K562 (cell line): ENCODE measurements at regions not wholly inside any gene's neighbourhood (a gene's known extent, or its start where the extent isn't known, plus 50 kb on each side); places are given as distances from the start of the nearest gene placed in this dataset.
A peak's percentile ranks its signal among the peaks of the same experiment; 100 is the strongest.

Experiments
- ATAC-seq: fragments of 200-7000 bp; cut with Tn5 transposase; 3 replicates; pipeline ENCODE4 v1.9.1; 2020; ENCODE audit warnings: moderate library complexity
- BruUV-seq: library from RNA; stranded (reverse); fragments of 400-500 nt; replicated peaks from 2 replicates; lab custom pipeline; 2021; lab: Mats Ljungman, UMichigan
- CTCF ChIA-PET: fragments of 300-600 bp; formaldehyde crosslinking; extraction: SDS; loops from one replicate; lab custom pipeline; 2021; ENCODE audit warnings: low intra/inter-chr PET ratio; lab: Yijun Ruan, JAX
- POLR2A ChIA-PET: fragments of 300-600, 350-650 bp; sonication (Branson Sonifier 250); formaldehyde crosslinking; extraction: SDS; loops from one replicate; lab custom pipeline; 2021; ENCODE audit warnings: antibody characterized with exemption, inconsistent platforms; lab: Yijun Ruan, JAX
- DNase-seq, 4 experiments: peaks; one replicate each; pipeline versions ENCODE4 v3.0.0 to v3.0.0-alpha.2; 2011 to 2018; ENCODE audit warnings: low spot score in 3 of 4, mixed read lengths in 3 of 4; ENCODE audit errors: extremely low read depth in 1 of 4
- FAIRE-seq: peaks from 2 replicates; lab custom pipeline; 2011; peaks lifted over from hg19 to GRCh38; lab: Jason Lieb, UNC
- H2AFZ ChIP-seq: 2 replicates; pipeline ENCODE4 v1.6.0; 2011; ENCODE audit warnings: low read depth, low read length, control low read depth, inconsistent platforms
- H3K27ac ChIP-seq: fragments of 200-600 bp; 3 replicates; pipeline ENCODE4 v1.8.0; 2011; ENCODE audit warnings: low read depth, mild to moderate bottlenecking, control low read depth, inconsistent platforms, low read length, moderate library complexity, mixed read lengths; ENCODE audit errors: extremely low read depth
- H3K27me3 ChIP-seq, 2 experiments: fragments of 300-600 bp in 1 of 2; 2 replicates in 1 of 2; 3 replicates in 1 of 2; pipeline versions ENCODE4 v1.6.0 to v1.8.0; 2011; ENCODE audit warnings: inconsistent platforms in 2 of 2, low read length in 2 of 2, mild to moderate bottlenecking in 1 of 2, mixed read lengths in 1 of 2, moderate library complexity in 1 of 2; ENCODE audit not compliant: control insufficient read depth in 2 of 2, insufficient read depth in 2 of 2
- H3K36me3 ChIP-seq: fragments of 300-600 bp; 3 replicates; pipeline ENCODE4 v1.8.0; 2011; ENCODE audit warnings: mild to moderate bottlenecking, low read length, inconsistent platforms; ENCODE audit not compliant: control insufficient read depth, insufficient read depth
- H3K4me1 ChIP-seq, 2 experiments: fragments of 200-600 bp in 1 of 2; replicated peaks in 1 of 2; 2 replicates in 1 of 2; 3 replicates in 1 of 2; pipeline versions ENCODE4 v1.5.1 to v1.8.0; 2011; ENCODE audit warnings: inconsistent platforms in 2 of 2, low read length in 2 of 2, mild to moderate bottlenecking in 1 of 2, mixed read lengths in 1 of 2, moderate library complexity in 1 of 2; ENCODE audit not compliant: control insufficient read depth in 2 of 2, insufficient read depth in 2 of 2
- H3K4me2 ChIP-seq: 2 replicates; pipeline ENCODE4 v1.6.1; 2011; ENCODE audit warnings: low read length, control low read depth, inconsistent platforms, mixed read lengths; ENCODE audit not compliant: insufficient read depth
- H3K4me3 ChIP-seq: fragments of 200-600 bp; sonication (generic), shearing (Covaris generic); 2 replicates; pipeline ENCODE4 v1.5.1; 2016; ENCODE audit warnings: control low read depth, inconsistent platforms
- H3K79me2 ChIP-seq: fragments of 200-600 bp; 3 replicates; pipeline ENCODE4 v1.8.0; 2011; ENCODE audit warnings: low read length, inconsistent platforms; ENCODE audit not compliant: control insufficient read depth, insufficient read depth
- H3K9ac ChIP-seq, 2 experiments: 2 replicates each; pipeline versions ENCODE4 v1.6.0 to v1.6.1; 2011; ENCODE audit warnings: low read depth in 2 of 2, low read length in 2 of 2, control low read depth in 1 of 2, inconsistent platforms in 1 of 2, mild to moderate bottlenecking in 1 of 2, mixed read lengths in 1 of 2; ENCODE audit not compliant: insufficient read depth in 1 of 2
- H3K9me1 ChIP-seq: one replicate; pipeline ENCODE4 v1.6.0; 2011; ENCODE audit warnings: inconsistent platforms, mild to moderate bottlenecking, low read length, moderate library complexity; ENCODE audit not compliant: control insufficient read depth, insufficient read depth
- H3K9me3 ChIP-seq: replicated peaks from 2 replicates; pipeline ENCODE4 v1.5.1; 2011; ENCODE audit warnings: low read depth, low read length, inconsistent platforms; ENCODE audit not compliant: control insufficient read depth, insufficient read depth
- H4K20me1 ChIP-seq: replicated peaks from 2 replicates; pipeline ENCODE4 v1.6.1; 2011; ENCODE audit warnings: low read length, inconsistent platforms, mixed read lengths; ENCODE audit not compliant: control insufficient read depth, insufficient read depth
- CEBPG ChIP-seq, 3 experiments: fragments of 200-800 bp in 1 of 3; sonication (Bioruptor generic) in 1 of 3; sonication (generic) in 1 of 3; formaldehyde crosslinking in 1 of 3; IDR thresholded peaks in 2 of 3; conservative IDR thresholded peaks in 1 of 3; 2 replicates each; pipeline versions ENCODE4 v1.6.1 to v1.8.0; 2016 to 2022; ENCODE audit warnings: missing compliant biosample characterization in 2 of 3, missing genetic modification characterization in 2 of 3, mild to moderate bottlenecking in 1 of 3, missing genetic modification reagents in 1 of 3
- DPF2 ChIP-seq: fragments of 450-650 bp; IDR thresholded peaks from 2 replicates; pipeline ENCODE4 v1.6.1; 2016
- FOSL1 ChIP-seq: fragments of 200-800 bp; sonication (Bioruptor generic); conservative IDR thresholded peaks from 2 replicates; pipeline ENCODE4 v1.6.1; 2016; ENCODE audit warnings: missing genetic modification characterization, missing compliant biosample characterization
- FOXJ3 ChIP-seq: sonication (generic); formaldehyde crosslinking; IDR thresholded peaks from 2 replicates; pipeline ENCODE4 v1.4.0; 2020; ENCODE audit warnings: mild to moderate bottlenecking, missing genetic modification reagents
- KDM4B ChIP-seq, 2 experiments: fragments of 450-650 bp in 1 of 2; sonication (generic) in 1 of 2; IDR thresholded peaks; 2 replicates each; pipeline ENCODE4 v1.6.1; 2016 to 2017; ENCODE audit warnings: borderline replicate concordance in 2 of 2, antibody characterized with exemption in 1 of 2, low read depth in 1 of 2, mild to moderate bottlenecking in 1 of 2
- NR2F6 ChIP-seq: fragments of 450-650 bp; formaldehyde crosslinking; IDR thresholded peaks from 2 replicates; pipeline ENCODE4 v1.4.0; 2020; ENCODE audit warnings: mild to moderate bottlenecking
- SMAD3 ChIP-seq: fragments of 450-650 bp; formaldehyde crosslinking; conservative IDR thresholded peaks from 2 replicates; pipeline ENCODE4 v1.4.0; 2020; ENCODE audit warnings: mild to moderate bottlenecking
- ZNF232 ChIP-seq: sonication (generic); formaldehyde crosslinking; IDR thresholded peaks from 2 replicates; pipeline ENCODE4 v1.8.0; 2022; ENCODE audit warnings: mild to moderate bottlenecking, missing genetic modification reagents
- WGBS: fragments of 100-300 bp; shearing (Covaris generic); methylation state at CpG from one replicate; pipeline ENCODE4 v1.1.6; 2016; ENCODE audit warnings: low coverage, mixed read lengths; ENCODE audit not compliant: insufficient coverage; ENCODE audit errors: missing lambda C conversion rate; 5-methylcytosine and 5-hydroxymethylcytosine counted together
- in situ Hi-C: fragments of 300-500 bp; cut with MboI; formaldehyde crosslinking; loops from 4 replicates; pipeline ENCODE4 v1.15.0; 2018; ENCODE audit warnings: inconsistent platforms, mixed read lengths
- intact Hi-C: fragments of 100-400 bp; cut with micrococcal nuclease; formaldehyde crosslinking; loops from 2 replicates; pipeline ENCODE4 v1.14.2; 2022

- Histone ChIP-seq H2AFZ (no peak overlapping the region), H3K4me2 (no peak overlapping the region), H3K36me3 (no peaks in the 10 kb centered on the region), H4K20me1 (no peaks in the 10 kb centered on the region)
- no peak for TF ChIP-seq KDM4B (IDR thresholded peaks at IDR 0.05; ENCODE audit: borderline replicate concordance in 2 of 2, low read depth in 1 of 2)
- no peak for TF ChIP-seq FOSL1 (tag)
- TF ChIP-seq ZNF232 (CRISPR knock-in tag), result no peak
- no peak for TF ChIP-seq DPF2
- no peak for TF ChIP-seq FOXJ3 (CRISPR knock-in tag)
- TF ChIP-seq SMAD3, result no peak
- TF ChIP-seq, all 486 proteins: peak for 0
- Histone ChIP-seq H3K9me1 (no peaks in the 10 kb centered on the region), H3K4me1 (no peaks in the 10 kb centered on the region), H3K4me3 (no peak overlapping the region), H3K27me3 (no peaks in the 10 kb centered on the region), H3K9me3 (no peaks in the 10 kb centered on the region; the same call in 1 of the 2 replicates), H3K27ac (no peak overlapping the region), H3K79me2 (no peaks in the 10 kb centered on the region), H3K9ac (no peak overlapping the region)
- intact Hi-C loops (no loop called here), in situ Hi-C loops (no loop called here)
- ATAC-seq (no peak), DNase-seq (no peak), FAIRE-seq (no peak)
- WGBS, result 0% methylated on average over 2 of the region's 2 CpGs
- ChIA-PET POLR2A (no interaction called here), CTCF (no interaction called here)
- BruUV-seq, result no TSS peak
Measured at GRCh38 chr2:5977477-5977876, 285.3 kb downstream of the SOX11 start.

GRCh38 chr2:5978131-5978751 lies 286.1 kb downstream of the SOX11 start:
- DNase-seq (no peak), FAIRE-seq (no peak), ATAC-seq (no peak)
- Histone ChIP-seq H3K27me3 (no peaks in the 10 kb centered on the region), H3K4me2 (no peak overlapping the region), H4K20me1 (no peaks in the 10 kb centered on the region), H2AFZ (no peak overlapping the region), H3K4me3 (no peak overlapping the region), H3K27ac (no peak overlapping the region), H3K36me3 (no peaks in the 10 kb centered on the region), H3K9me1 (no peaks in the 10 kb centered on the region), H3K9ac (no peak overlapping the region), H3K79me2 (no peaks in the 10 kb centered on the region), H3K9me3 (no peaks in the 10 kb centered on the region), H3K4me1 (no peaks in the 10 kb centered on the region)
- 0% methylated on average over 3 of the region's 4 CpGs for WGBS
- CTCF ChIA-PET, result no interaction called here
- in situ Hi-C loops (no loop called here), intact Hi-C loops (no loop called here)
- no TSS peak for BruUV-seq
- TF ChIP-seq NR2F6 (CRISPR knock-in tag) (no peak), CEBPG (CRISPR knock-in tag; IDR thresholded peaks at IDR 0.05) (no peak), CEBPG (tag; conservative IDR thresholded peaks at IDR 0.05 in 1 of 2, IDR thresholded peaks at IDR 0.05 in 1 of 2) (peak in 1 of 2 experiments; percentile 51; a peak in 2 of 4 replicates)
- POLR2A ChIA-PET, result no interaction called here
